Neuronal stem cell (in vitro differentiated cells): ENCODE measurements at regions not wholly inside any gene's neighbourhood (a gene's known extent, or its start where the extent isn't known, plus 50 kb on each side); places are given as distances from the start of the nearest gene placed in this dataset.

Experiments used
- DNase-seq: peaks from one replicate; pipeline ENCODE4 v3.0.0-alpha.2; 2013; ENCODE audit warnings: low spot score
- H2AFZ ChIP-seq: one replicate; pipeline ENCODE4 v1.6.1; 2013; ENCODE audit warnings: mild to moderate bottlenecking, low read length, inconsistent platforms
- H2AK5ac ChIP-seq: 2 replicates; pipeline ENCODE4 v1.6.1; 2013; ENCODE audit warnings: low read depth, mild to moderate bottlenecking, inconsistent platforms, low read length, moderate library complexity, mixed read lengths
- H2BK120ac ChIP-seq: 2 replicates; pipeline ENCODE4 v1.6.1; 2013; ENCODE audit warnings: low read depth, mild to moderate bottlenecking, inconsistent platforms, low read length, moderate library complexity, mixed read lengths
- H2BK12ac ChIP-seq: one replicate; pipeline ENCODE4 v1.6.1; 2013; ENCODE audit warnings: low read length, inconsistent platforms
- H2BK15ac ChIP-seq: 2 replicates; pipeline ENCODE4 v1.6.1; 2013; ENCODE audit warnings: mild to moderate bottlenecking, low read length, inconsistent platforms, mixed read lengths
- H2BK5ac ChIP-seq: one replicate; pipeline ENCODE4 v1.6.1; 2013; ENCODE audit warnings: inconsistent platforms, mild to moderate bottlenecking, low read length, moderate library complexity
- H3K14ac ChIP-seq: one replicate; pipeline ENCODE4 v1.6.1; 2013; ENCODE audit warnings: low read length, inconsistent platforms
- H3K18ac ChIP-seq: 2 replicates; pipeline ENCODE4 v1.6.1; 2013; ENCODE audit warnings: low read length, inconsistent platforms
- H3K23ac ChIP-seq: 2 replicates; pipeline ENCODE4 v1.6.1; 2013; ENCODE audit warnings: low read depth, mild to moderate bottlenecking, mixed read lengths, low read length, inconsistent platforms; ENCODE audit not compliant: poor library complexity
- H3K27ac ChIP-seq: replicated peaks from 3 replicates; pipeline ENCODE4 v1.5.1; 2013; ENCODE audit warnings: low read length, inconsistent platforms
- H3K27me3 ChIP-seq, 3 experiments: 2 replicates each; pipeline ENCODE4 v1.6.1; 2013; ENCODE audit warnings: low read length in 3 of 3, mild to moderate bottlenecking in 2 of 3, inconsistent platforms in 1 of 3, low read depth in 1 of 3, mixed read lengths in 1 of 3, moderate library complexity in 1 of 3; ENCODE audit not compliant: control insufficient read depth in 3 of 3, insufficient read depth in 3 of 3
- H3K36me3 ChIP-seq, 2 donors: replicated peaks in 1 of 2; 2 replicates each; pipeline ENCODE4 v1.6.1; 2013; ENCODE audit warnings: low read length in 2 of 2; ENCODE audit not compliant: control insufficient read depth in 2 of 2, insufficient read depth in 2 of 2
- H3K4ac ChIP-seq: 2 replicates; pipeline ENCODE4 v1.6.1; 2013; ENCODE audit warnings: inconsistent platforms, mild to moderate bottlenecking, low read length, moderate library complexity
- H3K4me1 ChIP-seq, 2 donors: 1 replicate in 1 of 2; 2 replicates in 1 of 2; pipeline ENCODE4 v1.6.1; 2013; ENCODE audit warnings: low read length in 2 of 2, low read depth in 1 of 2; ENCODE audit not compliant: control insufficient read depth in 2 of 2, insufficient read depth in 1 of 2
- H3K4me2 ChIP-seq: one replicate; pipeline ENCODE4 v1.6.1; 2013; ENCODE audit warnings: mild to moderate bottlenecking, low read length, inconsistent platforms; ENCODE audit not compliant: insufficient read depth, poor library complexity, severe bottlenecking
- H3K4me3 ChIP-seq, 2 donors: 2 replicates each; pipeline ENCODE4 v1.5.1; 2013; ENCODE audit warnings: low read length in 2 of 2, mild to moderate bottlenecking in 2 of 2, inconsistent platforms in 1 of 2, moderate library complexity in 1 of 2
- H3K79me1 ChIP-seq: one replicate; pipeline ENCODE4 v1.6.1; 2013; ENCODE audit warnings: low read depth, mild to moderate bottlenecking, inconsistent platforms, low read length, moderate library complexity
- H3K9ac ChIP-seq: one replicate; pipeline ENCODE4 v1.6.1; 2013; ENCODE audit warnings: mild to moderate bottlenecking, low read depth, low read length, inconsistent platforms; ENCODE audit not compliant: poor library complexity
- H3K9me3 ChIP-seq, 2 donors: replicated peaks in 1 of 2; 2 replicates each; pipeline versions ENCODE3 to v1.6.1; 2013; ENCODE audit warnings: low read length in 2 of 2, mild to moderate bottlenecking in 2 of 2, inconsistent platforms in 1 of 2, low read depth in 1 of 2, mixed read lengths in 1 of 2, moderate library complexity in 1 of 2; ENCODE audit not compliant: control insufficient read depth in 2 of 2, insufficient read depth in 1 of 2
- H4K8ac ChIP-seq: one replicate; pipeline ENCODE4 v1.6.1; 2013; ENCODE audit warnings: low read depth, mild to moderate bottlenecking, inconsistent platforms, low read length, moderate library complexity
- H4K91ac ChIP-seq: one replicate; pipeline ENCODE4 v1.6.1; 2013; ENCODE audit warnings: low read length, low read depth, mild to moderate bottlenecking, inconsistent platforms; ENCODE audit not compliant: poor library complexity
- WGBS, 2 donors: extraction: QIAGEN DNeasy Blood & Tissue Kit; methylation state at CpG; one replicate each; pipeline ENCODE4 v1.1.7; 2013; ENCODE audit warnings: missing lambda C conversion rate in 2 of 2, mixed read lengths in 1 of 2; ENCODE audit not compliant: insufficient read length in 2 of 2, insufficient replicate concordance in 1 of 2; ENCODE audit errors: extremely low coverage in 2 of 2; 5-methylcytosine and 5-hydroxymethylcytosine counted together

DNA sequence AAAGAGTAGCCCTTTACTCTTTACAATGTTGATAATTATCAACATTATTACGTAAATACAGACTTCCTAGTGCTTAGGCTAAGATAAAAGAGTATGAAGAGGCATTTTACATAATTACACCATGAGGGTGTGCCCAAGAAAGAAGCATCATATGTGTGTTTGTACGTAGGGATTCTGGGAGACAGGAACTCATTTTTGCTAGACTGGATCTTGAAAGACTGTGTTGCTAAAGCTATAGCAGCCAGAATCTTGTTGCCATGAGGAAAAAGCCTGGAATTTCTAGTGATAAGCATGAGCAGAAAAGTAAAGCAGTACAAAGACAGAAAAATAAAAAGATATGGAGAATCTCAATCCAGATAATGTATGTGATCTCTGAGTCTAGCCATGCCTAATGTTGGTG, 72.1 kb downstream of the JRKL start:
- WGBS, 2 donors: no CpG with 5 or more reads among the region's 2 CpGs
- peaks cover 0 to 3% of the 10 kb centered on the region in 2 donors for H3K4me1 ChIP-seq
- no peak overlapping the region for H4K8ac ChIP-seq
- H3K27ac ChIP-seq: no peak overlapping the region
- no peak overlapping the region for H2BK5ac ChIP-seq
- H3K9me3 ChIP-seq: no peaks in the 10 kb centered on the region
- no peak overlapping the region for H3K4me3 ChIP-seq
- H3K79me1 ChIP-seq: no peaks in the 10 kb centered on the region
- H2BK120ac ChIP-seq: no peak overlapping the region
- no peak for DNase-seq
- no peaks in the 10 kb centered on the region for H3K36me3 ChIP-seq
- H3K9ac ChIP-seq: no peak overlapping the region
- no peak overlapping the region for H4K91ac ChIP-seq
- no peak overlapping the region for H3K18ac ChIP-seq
- no peak overlapping the region for H3K23ac ChIP-seq
- H3K4me2 ChIP-seq: no peak overlapping the region
- no peak overlapping the region for H2BK12ac ChIP-seq
- H2AK5ac ChIP-seq: no peak overlapping the region
- H3K27me3 ChIP-seq: peaks cover 0 to 2% (median 0%) of the 10 kb centered on the region in 3 experiments
- H2AFZ ChIP-seq: no peak overlapping the region
- H3K4ac ChIP-seq: no peak overlapping the region
- no peak overlapping the region for H3K14ac ChIP-seq
- H2BK15ac ChIP-seq: no peak overlapping the region

DNA sequence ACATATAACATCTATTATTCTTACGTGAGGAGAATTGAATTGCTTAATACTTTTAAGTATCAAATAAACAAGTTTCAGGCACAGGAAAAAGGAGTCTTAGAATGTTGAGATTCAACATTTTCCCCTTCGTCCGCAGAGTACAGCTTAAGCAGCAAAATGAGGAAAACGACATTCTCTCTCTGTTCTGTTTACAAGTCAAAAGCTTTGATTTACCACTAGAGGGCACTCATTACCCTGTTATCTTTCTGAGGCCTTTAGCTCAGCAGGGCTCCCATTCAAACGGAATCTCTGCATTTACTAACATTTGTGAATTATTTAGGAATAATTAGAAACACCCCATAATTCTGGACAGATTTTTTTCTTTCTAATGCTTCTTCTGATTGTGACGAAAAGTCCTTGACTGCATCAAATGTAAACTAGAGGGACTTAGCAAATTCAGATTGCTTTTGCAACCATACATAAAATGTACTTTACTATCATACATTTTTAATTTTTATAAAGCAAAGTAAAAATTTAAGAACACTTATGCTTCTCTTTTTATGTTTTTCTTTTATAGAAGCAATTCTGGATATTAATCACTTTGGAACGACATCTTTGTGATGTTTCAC, 75.0 kb downstream of the JRKL start:
- Histone ChIP-seq H3K18ac (no peak overlapping the region), H3K9ac (no peak overlapping the region), H3K9me3 (no peaks in the 10 kb centered on the region), H2BK5ac (no peak overlapping the region), H3K4me2 (no peak overlapping the region), H3K23ac (no peak overlapping the region), H2BK12ac (no peak overlapping the region), H3K79me1 (no peaks in the 10 kb centered on the region), H2AK5ac (no peak overlapping the region), H3K14ac (no peak overlapping the region), H2BK120ac (no peak overlapping the region), H3K27me3 (peaks cover 0 to 2% (median 0%) of the 10 kb centered on the region in 3 experiments), H3K4ac (no peak overlapping the region), H3K36me3 (no peaks in the 10 kb centered on the region), H4K91ac (no peak overlapping the region), H3K4me3 (no peak overlapping the region), H3K4me1 (peaks cover 0 to 3% of the 10 kb centered on the region in 2 donors), H2AFZ (no peak overlapping the region), H3K27ac (no peak overlapping the region), H2BK15ac (no peak overlapping the region), H4K8ac (no peak overlapping the region)
- no CpG with 5 or more reads among the region's 7 CpGs for WGBS, 2 donors
- DNase-seq: peak; percentile 59

- Histone ChIP-seq H4K8ac (no peak overlapping the region), H2AK5ac (no peak overlapping the region), H4K91ac (no peak overlapping the region), H2BK120ac (no peak overlapping the region), H3K27me3 (peaks cover 0 to 2% (median 0%) of the 10 kb centered on the region in 3 experiments), H2BK15ac (no peak overlapping the region), H2AFZ (no peak overlapping the region), H3K18ac (no peak overlapping the region), H3K4me1 (peaks cover 0 to 3% of the 10 kb centered on the region in 2 donors), H3K14ac (no peak overlapping the region), H2BK12ac (no peak overlapping the region), H2BK5ac (no peak overlapping the region), H3K79me1 (no peaks in the 10 kb centered on the region), H3K9ac (no peak overlapping the region), H3K4me3 (no peak overlapping the region), H3K23ac (no peak overlapping the region), H3K4ac (no peak overlapping the region), H3K4me2 (no peak overlapping the region), H3K27ac (no peak overlapping the region), H3K36me3 (no peaks in the 10 kb centered on the region), H3K9me3 (no peaks in the 10 kb centered on the region)
- DNase-seq: no peak
- no CpG with 5 or more reads among the region's 3 CpGs for WGBS, 2 donors
Measured at GRCh38 chr11:96465512-96465911, 75.7 kb downstream of the JRKL start.

DNA sequence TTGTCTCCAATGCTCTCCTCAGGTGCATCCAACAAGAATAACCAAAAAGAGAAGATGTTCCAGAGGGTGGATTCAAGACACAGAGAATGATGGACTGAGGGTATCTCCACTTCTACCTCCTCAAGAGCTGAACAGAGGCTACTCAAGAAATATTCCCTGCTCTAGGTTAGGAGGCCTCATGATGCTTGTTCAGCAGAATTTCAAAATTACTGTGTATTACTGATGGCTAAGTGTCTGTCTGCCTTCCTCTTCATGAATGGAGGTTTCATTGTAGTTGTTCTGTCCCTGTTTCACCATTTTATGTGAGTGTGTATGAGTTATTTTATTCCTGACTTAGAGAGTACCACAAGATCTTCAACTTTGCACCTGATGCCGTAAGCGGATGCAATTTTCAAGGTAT, 76.8 kb downstream of the JRKL start:
- Histone ChIP-seq H2BK5ac (no peak overlapping the region), H3K36me3 (no peaks in the 10 kb centered on the region), H3K14ac (no peak overlapping the region), H4K91ac (no peak overlapping the region), H2AFZ (no peak overlapping the region), H3K18ac (no peak overlapping the region), H2BK12ac (no peak overlapping the region), H3K9ac (no peak overlapping the region), H4K8ac (no peak overlapping the region), H3K4ac (no peak overlapping the region), H3K27me3 (peaks cover 0 to 2% (median 0%) of the 10 kb centered on the region in 3 experiments), H3K79me1 (no peaks in the 10 kb centered on the region), H3K4me1 (peaks cover 0 to 3% of the 10 kb centered on the region in 2 donors), H3K9me3 (no peaks in the 10 kb centered on the region), H3K23ac (no peak overlapping the region), H2BK15ac (no peak overlapping the region), H2AK5ac (no peak overlapping the region), H3K4me2 (no peak overlapping the region), H2BK120ac (no peak overlapping the region), H3K4me3 (no peak overlapping the region), H3K27ac (no peak overlapping the region)
- DNase-seq: no peak
- no CpG with 5 or more reads among the region's 2 CpGs for WGBS, 2 donors
